HepG2 (cell line): ENCODE measurements at regions not wholly inside any gene's neighbourhood (a gene's known extent, or its start where the extent isn't known, plus 50 kb on each side); places are given as distances from the start of the nearest gene placed in this dataset.

Source experiments
- ATAC-seq: fragments of 200-7000 bp; cut with Tn5 transposase; 3 replicates; pipeline ENCODE4 v1.9.1; 2020; ENCODE audit warnings: mild to moderate bottlenecking, moderate library complexity
- BruUV-seq: library from RNA; stranded (reverse); fragments of 400-500 nt; replicated peaks from 2 replicates; lab custom pipeline; 2021; lab: Mats Ljungman, UMichigan
- CTCF ChIA-PET: fragments of 300-600 bp; formaldehyde crosslinking; extraction: SDS; loops from one replicate; lab custom pipeline; 2021; ENCODE audit warnings: low total read pairs, inconsistent platforms, low intra/inter-chr PET ratio; lab: Yijun Ruan, JAX
- POLR2A ChIA-PET: fragments of 350-600 bp; sonication (Branson Sonifier 250); formaldehyde crosslinking; loops from one replicate; lab custom pipeline; 2020; ENCODE audit warnings: antibody characterized with exemption, inconsistent platforms; lab: Yijun Ruan, JAX
- DNase-seq: peaks from one replicate; pipeline ENCODE4 v3.0.0-alpha.2; 2015; ENCODE audit warnings: low spot score
- FAIRE-seq: peaks from 3 replicates; lab custom pipeline; 2011; peaks lifted over from hg19 to GRCh38; lab: Jason Lieb, UNC
- H2AFZ ChIP-seq: one replicate; pipeline ENCODE4 v1.6.1; 2011; ENCODE audit warnings: low read length, inconsistent platforms
- H3K27ac ChIP-seq: fragments of 300-600 bp; 3 replicates; pipeline ENCODE4 v1.8.0; 2011; ENCODE audit warnings: mixed run types, mild to moderate bottlenecking, mixed read lengths, low read length, inconsistent platforms; ENCODE audit not compliant: insufficient read depth; ENCODE audit errors: extremely low read length
- H3K27me3 ChIP-seq, 2 experiments: fragments of 200-600 bp in 1 of 2; 2 replicates in 1 of 2; 3 replicates in 1 of 2; pipeline versions ENCODE4 v1.6.0 to v1.8.0; 2011; ENCODE audit warnings: low read length in 2 of 2, mild to moderate bottlenecking in 2 of 2, moderate library complexity in 2 of 2, inconsistent platforms in 1 of 2; ENCODE audit not compliant: insufficient read depth in 2 of 2, control insufficient read depth in 1 of 2
- H3K36me3 ChIP-seq, 2 experiments: fragments of 200-600 bp in 1 of 2; replicated peaks in 1 of 2; 2 replicates in 1 of 2; 3 replicates in 1 of 2; pipeline versions ENCODE4 v1.5.1 to v1.8.0; 2011; ENCODE audit warnings: low read length in 2 of 2, inconsistent platforms in 1 of 2; ENCODE audit not compliant: insufficient read depth in 2 of 2, control insufficient read depth in 1 of 2
- H3K4me1 ChIP-seq: 2 replicates; pipeline ENCODE4 v1.5.1; 2012; ENCODE audit warnings: low read length, inconsistent platforms; ENCODE audit not compliant: insufficient read depth
- H3K4me2 ChIP-seq: 2 replicates; pipeline ENCODE4 v1.6.0; 2011; ENCODE audit warnings: low read depth, low read length, inconsistent platforms
- H3K4me3 ChIP-seq, 3 experiments: fragments of 200-600 bp in 1 of 3; sonication (generic), shearing (Covaris generic) in 1 of 3; replicated peaks in 1 of 3; 2 replicates each; pipeline ENCODE4 v1.5.1; 2011 to 2016; ENCODE audit warnings: low read length in 3 of 3, inconsistent platforms in 2 of 3, low read depth in 2 of 3, mild to moderate bottlenecking in 2 of 3, control low read depth in 1 of 3, mixed read lengths in 1 of 3; ENCODE audit not compliant: insufficient read depth in 1 of 3
- H3K79me2 ChIP-seq: one replicate; pipeline ENCODE4 v1.6.1; 2011; ENCODE audit warnings: low read length, inconsistent platforms; ENCODE audit not compliant: insufficient read depth
- H3K9ac ChIP-seq: 2 replicates; pipeline ENCODE4 v1.6.0; 2011; ENCODE audit warnings: mild to moderate bottlenecking, low read depth, low read length, inconsistent platforms; ENCODE audit not compliant: insufficient read depth
- H3K9me3 ChIP-seq: 2 replicates; pipeline ENCODE4 v1.5.1; 2012; ENCODE audit warnings: mild to moderate bottlenecking, low read length
- H4K20me1 ChIP-seq: 2 replicates; pipeline ENCODE4 v1.6.0; 2011; ENCODE audit warnings: inconsistent platforms, mild to moderate bottlenecking, low read length, moderate library complexity; ENCODE audit not compliant: insufficient read depth
- HDAC2 ChIP-seq: sonication (generic); formaldehyde crosslinking; IDR thresholded peaks from 2 replicates; pipeline ENCODE4 v1.4.0; 2020; ENCODE audit warnings: missing genetic modification reagents
- PHF21A ChIP-seq: sonication (generic); formaldehyde crosslinking; IDR thresholded peaks from 2 replicates; pipeline ENCODE4 v1.5.0; 2020; ENCODE audit warnings: mild to moderate bottlenecking, missing genetic modification reagents
- SMAD3 ChIP-seq: sonication (generic); formaldehyde crosslinking; IDR thresholded peaks from 2 replicates; pipeline ENCODE4 v1.4.0; 2020; ENCODE audit warnings: missing genetic modification reagents
- SRSF9 ChIP-seq: fragments of 200-400 bp; formaldehyde crosslinking; IDR thresholded peaks from 2 replicates; pipeline ENCODE4 v1.6.1; 2018; ENCODE audit warnings: borderline replicate concordance, mild to moderate bottlenecking, low read depth, low read length; ENCODE audit not compliant: insufficient read depth, poor library complexity, severe bottlenecking
- ZBTB7B ChIP-seq: sonication (generic); formaldehyde crosslinking; IDR thresholded peaks from 2 replicates; pipeline ENCODE4 v1.4.0; 2020; ENCODE audit warnings: missing genetic modification reagents
- ZNF263 ChIP-seq: sonication (generic); formaldehyde crosslinking; IDR thresholded peaks from 2 replicates; pipeline ENCODE4 v1.4.0; 2020; ENCODE audit warnings: missing genetic modification reagents
- ZNF282 ChIP-seq: fragments of 450-650 bp; IDR thresholded peaks from 2 replicates; pipeline ENCODE4 v1.6.1; 2018; ENCODE audit not compliant: partially characterized antibody
- ZNF644 ChIP-seq: IDR thresholded peaks from 2 replicates; pipeline ENCODE4 v1.6.1; 2016; ENCODE audit warnings: low read depth
- ZNF777 ChIP-seq: sonication (generic); formaldehyde crosslinking; IDR thresholded peaks from 2 replicates; pipeline ENCODE4 v1.4.0; 2020; ENCODE audit warnings: missing genetic modification reagents
- ZNF879 ChIP-seq: sonication (generic); formaldehyde crosslinking; IDR thresholded peaks from 2 replicates; pipeline ENCODE4 v1.8.1; 2023; ENCODE audit warnings: missing genetic modification reagents
- WGBS: methylation state at CpG from one replicate; pipeline ENCODE4 v1.1.6; 2017; ENCODE audit warnings: low lambda C conversion rate; 5-methylcytosine and 5-hydroxymethylcytosine counted together
- in situ Hi-C: cut with HindIII; loops from 2 replicates; pipeline ENCODE4 v1.10.0; 2017; ENCODE audit warnings: low pct_unique_long_range_greater_than_20kb; ENCODE audit not compliant: extremely low pct_ligation_motif_present
- intact Hi-C: fragments of 100-400 bp; cut with micrococcal nuclease; formaldehyde crosslinking; loops from one replicate; pipeline ENCODE4 v1.10.0; 2022; ENCODE audit not compliant: unreplicated experiment
- TF ChIP-seq, protein P1 (sequence below), 2 experiments: sonication (generic) in 1 of 2; formaldehyde crosslinking in 1 of 2; IDR thresholded peaks; 2 replicates each; pipeline versions ENCODE4 v1.4.0 to v1.6.1; 2016 to 2020; ENCODE audit warnings: borderline replicate concordance in 1 of 2, low read depth in 1 of 2, mild to moderate bottlenecking in 1 of 2, missing genetic modification reagents in 1 of 2
- TF ChIP-seq, protein P2 (sequence below): sonication (generic); formaldehyde crosslinking; IDR thresholded peaks from 2 replicates; pipeline ENCODE4 v1.4.0; 2020; ENCODE audit warnings: missing genetic modification reagents
- TF ChIP-seq, protein P3 (sequence below): sonication (generic); formaldehyde crosslinking; IDR thresholded peaks from 2 replicates; pipeline ENCODE4 v1.5.1; 2020; ENCODE audit warnings: missing genetic modification reagents, mild to moderate bottlenecking, borderline replicate concordance
- TF ChIP-seq, protein P4 (sequence below): IDR thresholded peaks from 2 replicates; pipeline ENCODE4 v1.6.1; 2016; ENCODE audit warnings: mild to moderate bottlenecking, missing biosample characterization, missing genetic modification reagents
- TF ChIP-seq, protein P5 (sequence below): IDR thresholded peaks from 2 replicates; pipeline ENCODE4 v1.6.1; 2016; ENCODE audit warnings: low read depth, control low read depth

DNA sequence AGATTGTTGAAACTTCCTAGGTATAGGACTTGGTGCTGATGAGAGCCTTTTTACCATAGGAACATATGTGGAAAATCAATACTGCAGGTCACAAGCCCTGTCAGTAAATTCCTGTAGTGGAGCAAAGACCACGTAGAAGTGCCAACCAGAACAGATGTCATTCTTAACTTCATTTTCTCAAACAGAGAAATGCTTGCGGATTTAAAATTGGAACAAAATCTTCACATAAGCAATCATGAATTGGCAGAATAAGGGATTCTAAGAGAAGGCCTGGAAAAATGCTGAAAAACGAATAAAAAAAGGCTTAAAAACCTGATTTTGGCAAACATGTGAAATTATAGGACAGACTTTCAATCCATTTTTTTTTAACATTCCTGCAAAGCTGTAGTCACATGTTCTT is 80.8 kb upstream of the SMIM30 start (continued):
- TF ChIP-seq, protein P1, sequence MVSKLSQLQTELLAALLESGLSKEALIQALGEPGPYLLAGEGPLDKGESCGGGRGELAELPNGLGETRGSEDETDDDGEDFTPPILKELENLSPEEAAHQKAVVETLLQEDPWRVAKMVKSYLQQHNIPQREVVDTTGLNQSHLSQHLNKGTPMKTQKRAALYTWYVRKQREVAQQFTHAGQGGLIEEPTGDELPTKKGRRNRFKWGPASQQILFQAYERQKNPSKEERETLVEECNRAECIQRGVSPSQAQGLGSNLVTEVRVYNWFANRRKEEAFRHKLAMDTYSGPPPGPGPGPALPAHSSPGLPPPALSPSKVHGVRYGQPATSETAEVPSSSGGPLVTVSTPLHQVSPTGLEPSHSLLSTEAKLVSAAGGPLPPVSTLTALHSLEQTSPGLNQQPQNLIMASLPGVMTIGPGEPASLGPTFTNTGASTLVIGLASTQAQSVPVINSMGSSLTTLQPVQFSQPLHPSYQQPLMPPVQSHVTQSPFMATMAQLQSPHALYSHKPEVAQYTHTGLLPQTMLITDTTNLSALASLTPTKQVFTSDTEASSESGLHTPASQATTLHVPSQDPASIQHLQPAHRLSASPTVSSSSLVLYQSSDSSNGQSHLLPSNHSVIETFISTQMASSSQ (IDR thresholded peaks at IDR 0.05; ENCODE audit: low read depth) = no peak
- TF ChIP-seq, protein P1 (CRISPR knock-in tag; IDR thresholded peaks at IDR 0.05; ENCODE audit: borderline replicate concordance) = no peak
- TF ChIP-seq ZNF282 (no peak), HDAC2 (CRISPR knock-in tag) (no peak)
- TF ChIP-seq, protein P2, sequence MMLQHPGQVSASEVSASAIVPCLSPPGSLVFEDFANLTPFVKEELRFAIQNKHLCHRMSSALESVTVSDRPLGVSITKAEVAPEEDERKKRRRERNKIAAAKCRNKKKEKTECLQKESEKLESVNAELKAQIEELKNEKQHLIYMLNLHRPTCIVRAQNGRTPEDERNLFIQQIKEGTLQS (CRISPR knock-in tag) = no peak

DNA sequence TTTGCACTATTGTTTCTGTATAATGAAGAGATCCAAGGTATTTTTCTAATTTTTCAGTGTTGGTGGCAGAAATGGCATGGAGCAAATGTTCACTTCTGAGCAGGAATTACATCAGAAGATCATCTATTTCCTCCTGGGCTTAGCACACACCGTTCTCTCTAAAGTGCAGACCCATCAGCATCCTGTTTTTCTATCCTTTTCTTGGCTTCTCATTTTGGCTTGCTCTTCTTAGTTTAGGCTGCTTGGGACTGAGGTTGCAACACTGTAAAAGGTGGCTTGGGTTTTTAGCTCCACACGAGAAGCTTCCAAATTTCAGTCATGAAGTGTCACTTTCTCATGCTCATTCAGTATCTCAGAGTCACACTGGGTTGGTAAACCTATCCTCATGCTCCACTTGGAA is 79.9 kb upstream of the SMIM30 start:
- POLR2A ChIA-PET = no interaction called here
- in situ Hi-C loops = no loop called here
- ATAC-seq (no peak), FAIRE-seq (no peak), DNase-seq (no peak)
- H3K36me3 ChIP-seq = no peaks in the 10 kb centered on the region
- no peaks in the 10 kb centered on the region; a peak in 1 of 5 replicates for H3K27me3 ChIP-seq
- H3K4me3 ChIP-seq = no peak overlapping the region
- H3K9ac ChIP-seq = no peak overlapping the region
- H3K27ac ChIP-seq = no peak overlapping the region
- no peaks in the 10 kb centered on the region for H3K4me1 ChIP-seq
- no peak overlapping the region for H3K4me2 ChIP-seq
- WGBS = 0% methylated on average over 2 of the region's 2 CpGs
- intact Hi-C loops = no loop called here
- H3K79me2 ChIP-seq = no peaks in the 10 kb centered on the region
- no peaks in the 10 kb centered on the region for H4K20me1 ChIP-seq
- TF ChIP-seq ZNF879 (no peak), SRSF9 (no peak), ZNF777 (CRISPR knock-in tag) (no peak), SMAD3 (CRISPR knock-in tag) (no peak), ZNF263 (CRISPR knock-in tag) (no peak), ZNF644 (CRISPR knock-in tag) (no peak), PHF21A (CRISPR knock-in tag) (no peak), ZBTB7B (CRISPR knock-in tag) (no peak)
- TF ChIP-seq, protein P3, sequence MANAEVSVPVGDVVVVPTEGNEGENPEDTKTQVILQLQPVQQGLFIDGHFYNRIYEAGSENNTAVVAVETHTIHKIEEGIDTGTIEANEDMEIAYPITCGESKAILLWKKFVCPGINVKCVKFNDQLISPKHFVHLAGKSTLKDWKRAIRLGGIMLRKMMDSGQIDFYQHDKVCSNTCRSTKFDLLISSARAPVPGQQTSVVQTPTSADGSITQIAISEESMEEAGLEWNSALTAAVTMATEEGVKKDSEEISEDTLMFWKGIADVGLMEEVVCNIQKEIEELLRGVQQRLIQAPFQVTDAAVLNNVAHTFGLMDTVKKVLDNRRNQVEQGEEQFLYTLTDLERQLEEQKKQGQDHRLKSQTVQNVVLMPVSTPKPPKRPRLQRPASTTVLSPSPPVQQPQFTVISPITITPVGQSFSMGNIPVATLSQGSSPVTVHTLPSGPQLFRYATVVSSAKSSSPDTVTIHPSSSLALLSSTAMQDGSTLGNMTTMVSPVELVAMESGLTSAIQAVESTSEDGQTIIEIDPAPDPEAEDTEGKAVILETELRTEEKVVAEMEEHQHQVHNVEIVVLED (CRISPR knock-in tag) = no peak
- TF ChIP-seq, protein P4, sequence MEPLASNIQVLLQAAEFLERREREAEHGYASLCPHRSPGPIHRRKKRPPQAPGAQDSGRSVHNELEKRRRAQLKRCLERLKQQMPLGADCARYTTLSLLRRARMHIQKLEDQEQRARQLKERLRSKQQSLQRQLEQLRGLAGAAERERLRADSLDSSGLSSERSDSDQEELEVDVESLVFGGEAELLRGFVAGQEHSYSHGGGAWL (CRISPR knock-in tag) = no peak
- TF ChIP-seq, protein P5, sequence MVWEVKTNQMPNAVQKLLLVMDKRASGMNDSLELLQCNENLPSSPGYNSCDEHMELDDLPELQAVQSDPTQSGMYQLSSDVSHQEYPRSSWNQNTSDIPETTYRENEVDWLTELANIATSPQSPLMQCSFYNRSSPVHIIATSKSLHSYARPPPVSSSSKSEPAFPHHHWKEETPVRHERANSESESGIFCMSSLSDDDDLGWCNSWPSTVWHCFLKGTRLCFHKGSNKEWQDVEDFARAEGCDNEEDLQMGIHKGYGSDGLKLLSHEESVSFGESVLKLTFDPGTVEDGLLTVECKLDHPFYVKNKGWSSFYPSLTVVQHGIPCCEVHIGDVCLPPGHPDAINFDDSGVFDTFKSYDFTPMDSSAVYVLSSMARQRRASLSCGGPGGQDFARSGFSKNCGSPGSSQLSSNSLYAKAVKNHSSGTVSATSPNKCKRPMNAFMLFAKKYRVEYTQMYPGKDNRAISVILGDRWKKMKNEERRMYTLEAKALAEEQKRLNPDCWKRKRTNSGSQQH = no peak
- BruUV-seq = no TSS peak
- CTCF ChIA-PET = no interaction called here
- no peaks in the 10 kb centered on the region for H3K9me3 ChIP-seq
- no peak overlapping the region for H2AFZ ChIP-seq
